ENCODE measurements at regions not wholly inside any gene's neighbourhood (a gene's known extent, or its start where the extent isn't known, plus 50 kb on each side); places are given as distances from the start of the nearest gene placed in this dataset.
A peak's percentile ranks its signal among the peaks of the same experiment; 100 is the strongest.
"Not testable (repeated sequence)": the region's sequence is repeated elsewhere in the genome, so short reads cannot be mapped to it uniquely, and the experiment has no call there.

GRCh38 chr7:6990426-6991152 is 164.5 kb upstream of the CCZ1B start:
- DNase-seq (ENCODE audit: low read depth) = peak; percentile 45
- H3K4me3 ChIP-seq (ENCODE audit: low read depth, low read length) = not testable (repeated sequence)

DNA sequence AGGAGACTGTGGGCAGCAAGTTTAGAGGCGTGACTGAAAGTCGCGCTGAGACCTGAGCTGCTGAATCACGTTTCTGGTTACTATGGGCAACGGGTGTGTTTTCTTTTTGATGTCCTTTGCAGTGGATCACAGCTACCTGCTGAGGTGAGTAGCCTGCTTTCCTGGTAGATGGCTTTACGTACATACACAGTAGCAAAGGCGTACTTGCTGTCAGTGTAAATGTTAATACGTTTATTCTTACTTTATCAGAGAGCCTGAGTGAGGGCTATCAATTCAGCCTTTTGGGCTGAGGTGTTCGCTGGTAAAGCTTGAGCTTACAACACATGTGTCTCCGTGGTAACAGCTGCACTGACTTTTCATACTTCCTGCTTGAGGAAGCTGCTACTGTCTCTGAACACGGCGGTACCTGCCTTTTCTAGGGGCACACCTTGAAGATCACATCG is 165.1 kb upstream of the CCZ1B start:
- peak; percentile 66 for DNase-seq (ENCODE audit: low read depth)
- H3K4me3 ChIP-seq (ENCODE audit: low read depth, low read length) = not testable (repeated sequence)

- H3K4me3 ChIP-seq (ENCODE audit: low read depth, low read length); DNase-seq (ENCODE audit: low read depth): not testable (repeated sequence)
These were observed 165.6 kb upstream of the CCZ1B start for GRCh38 chr7:6991686-6992085.

DNA sequence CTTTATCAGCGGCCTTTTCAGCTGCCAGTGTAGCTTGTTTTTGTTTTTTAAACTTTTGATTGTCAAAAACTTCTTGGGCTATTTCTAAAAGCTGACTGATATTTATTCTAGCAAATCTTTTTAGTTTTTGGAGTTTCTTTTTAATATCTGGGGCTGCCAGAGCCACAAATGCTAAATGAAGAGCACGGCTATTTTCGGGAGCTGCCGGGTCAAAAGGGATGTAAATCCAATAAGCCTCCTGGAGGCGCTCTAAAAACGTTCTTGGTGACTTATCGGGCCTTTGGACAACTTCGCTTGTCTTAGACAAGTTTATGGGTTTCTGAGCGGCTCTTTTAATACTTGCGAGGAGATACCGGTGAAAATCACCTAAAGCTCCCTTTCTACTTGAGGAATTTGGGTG is 166.1 kb upstream of the CCZ1B start:
- DNase-seq (ENCODE audit: low read depth); H3K4me3 ChIP-seq (ENCODE audit: low read depth, low read length): not testable (repeated sequence)

- not testable (repeated sequence) for DNase-seq (ENCODE audit: low read depth); H3K4me3 ChIP-seq (ENCODE audit: low read depth, low read length)
These were observed 169.0 kb upstream of the CCZ1B start for GRCh38 chr7:6995026-6995425.

GRCh38 chr7:6995493-6996289 is 169.6 kb upstream of the CCZ1B start:
- H3K4me3 ChIP-seq (ENCODE audit: low read depth, low read length); DNase-seq (ENCODE audit: low read depth): not testable (repeated sequence)

GRCh38 chr7:6999067-6999666 is 173.1 kb upstream of the CCZ1B start:
- not testable (repeated sequence) for H3K4me3 ChIP-seq (ENCODE audit: low read depth, low read length); DNase-seq (ENCODE audit: low read depth)

GRCh38 chr7:7002418-7003062 is 176.5 kb upstream of the CCZ1B start:
- TF ChIP-seq, protein P1, sequence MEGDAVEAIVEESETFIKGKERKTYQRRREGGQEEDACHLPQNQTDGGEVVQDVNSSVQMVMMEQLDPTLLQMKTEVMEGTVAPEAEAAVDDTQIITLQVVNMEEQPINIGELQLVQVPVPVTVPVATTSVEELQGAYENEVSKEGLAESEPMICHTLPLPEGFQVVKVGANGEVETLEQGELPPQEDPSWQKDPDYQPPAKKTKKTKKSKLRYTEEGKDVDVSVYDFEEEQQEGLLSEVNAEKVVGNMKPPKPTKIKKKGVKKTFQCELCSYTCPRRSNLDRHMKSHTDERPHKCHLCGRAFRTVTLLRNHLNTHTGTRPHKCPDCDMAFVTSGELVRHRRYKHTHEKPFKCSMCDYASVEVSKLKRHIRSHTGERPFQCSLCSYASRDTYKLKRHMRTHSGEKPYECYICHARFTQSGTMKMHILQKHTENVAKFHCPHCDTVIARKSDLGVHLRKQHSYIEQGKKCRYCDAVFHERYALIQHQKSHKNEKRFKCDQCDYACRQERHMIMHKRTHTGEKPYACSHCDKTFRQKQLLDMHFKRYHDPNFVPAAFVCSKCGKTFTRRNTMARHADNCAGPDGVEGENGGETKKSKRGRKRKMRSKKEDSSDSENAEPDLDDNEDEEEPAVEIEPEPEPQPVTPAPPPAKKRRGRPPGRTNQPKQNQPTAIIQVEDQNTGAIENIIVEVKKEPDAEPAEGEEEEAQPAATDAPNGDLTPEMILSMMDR (IDR thresholded peaks at IDR 0.05; ENCODE audit: insufficient read depth, low read depth, low read length, missing control alignments) = no peak
- no peak overlapping the region for H3K4me3 ChIP-seq (ENCODE audit: low read depth, low read length)
- no peak for DNase-seq (ENCODE audit: low read depth)

GRCh38 chr7:7005303-7005702 is 177.0 kb upstream of the C1GALT1 start:
- TF ChIP-seq, protein P1 (IDR thresholded peaks at IDR 0.05; ENCODE audit: insufficient read depth, low read depth, low read length, missing control alignments) = no peak
- no peak for DNase-seq (ENCODE audit: low read depth)
- H3K4me3 ChIP-seq (ENCODE audit: low read depth, low read length) = no peak overlapping the region

- H3K4me3 ChIP-seq (ENCODE audit: low read depth, low read length); DNase-seq (ENCODE audit: low read depth): not testable (repeated sequence)
These were observed 176.4 kb upstream of the C1GALT1 start for GRCh38 chr7:7005949-7006348.

DNA sequence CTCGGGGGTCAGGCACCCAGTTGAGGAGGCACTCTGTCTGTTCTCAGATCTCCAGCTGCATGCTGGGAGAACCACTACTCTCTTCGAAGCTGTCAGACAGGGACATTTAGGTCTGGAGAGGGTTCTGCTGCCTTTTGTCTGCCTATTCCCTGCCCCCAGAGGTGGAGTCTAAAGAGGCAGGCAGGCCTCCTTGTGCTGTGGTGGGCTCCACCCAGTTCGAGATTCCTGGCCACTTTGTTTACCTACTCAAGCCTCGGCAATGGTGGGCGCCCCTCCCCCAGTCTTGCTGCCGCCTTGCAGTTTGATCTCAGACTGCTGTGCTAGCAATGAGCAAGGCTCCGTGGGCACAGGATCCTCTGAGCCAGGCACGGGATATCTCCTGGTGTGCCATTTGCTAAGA is 171.1 kb upstream of the C1GALT1 start:
- not testable (repeated sequence) for DNase-seq (ENCODE audit: low read depth)

DNA sequence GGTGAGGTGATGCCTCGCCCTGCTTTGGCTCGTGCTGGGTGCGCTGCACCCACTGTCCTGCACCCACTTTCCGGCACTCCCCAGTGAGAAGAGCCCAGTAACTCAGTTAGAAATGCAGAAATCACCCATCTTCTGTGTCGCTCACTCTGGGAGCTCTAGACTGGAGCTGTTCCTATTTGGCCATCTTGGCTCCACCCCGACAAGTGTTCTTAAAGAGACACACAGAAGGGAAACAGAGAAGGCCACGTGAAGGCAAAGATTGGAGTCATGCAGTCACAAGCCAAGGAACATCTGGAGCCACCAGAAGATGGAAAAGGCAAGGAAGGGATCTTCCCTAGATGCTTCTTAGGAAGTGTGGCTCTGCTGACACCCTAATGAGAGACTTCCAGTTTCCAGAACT is 170.6 kb upstream of the C1GALT1 start:
- not testable (repeated sequence) for DNase-seq (ENCODE audit: low read depth); H3K4me3 ChIP-seq (ENCODE audit: low read depth, low read length)

More for the DNA sequence above, 171.1 kb upstream of the C1GALT1 start:
- H3K4me3 ChIP-seq (ENCODE audit: low read depth, low read length) = not testable (repeated sequence)

Data from GM12865 (cell line).